HepG2 (cell line): ENCODE measurements at regions not wholly inside any gene's neighbourhood (a gene's known extent, or its start where the extent isn't known, plus 50 kb on each side); places are given as distances from the start of the nearest gene placed in this dataset.

ENCODE experiments used
- ATAC-seq: fragments of 200-7000 bp; cut with Tn5 transposase; 3 replicates; pipeline ENCODE4 v1.9.1; 2020; ENCODE audit warnings: mild to moderate bottlenecking, moderate library complexity
- BruUV-seq: library from RNA; stranded (reverse); fragments of 400-500 nt; replicated peaks from 2 replicates; lab custom pipeline; 2021; lab: Mats Ljungman, UMichigan
- CTCF ChIA-PET: fragments of 300-600 bp; formaldehyde crosslinking; extraction: SDS; loops from one replicate; lab custom pipeline; 2021; ENCODE audit warnings: low total read pairs, inconsistent platforms, low intra/inter-chr PET ratio; lab: Yijun Ruan, JAX
- POLR2A ChIA-PET: fragments of 350-600 bp; sonication (Branson Sonifier 250); formaldehyde crosslinking; loops from one replicate; lab custom pipeline; 2020; ENCODE audit warnings: antibody characterized with exemption, inconsistent platforms; lab: Yijun Ruan, JAX
- DNase-seq: peaks from one replicate; pipeline ENCODE4 v3.0.0-alpha.2; 2015; ENCODE audit warnings: low spot score
- FAIRE-seq: peaks from 3 replicates; lab custom pipeline; 2011; peaks lifted over from hg19 to GRCh38; lab: Jason Lieb, UNC
- H2AFZ ChIP-seq: one replicate; pipeline ENCODE4 v1.6.1; 2011; ENCODE audit warnings: low read length, inconsistent platforms
- H3K27ac ChIP-seq: fragments of 300-600 bp; 3 replicates; pipeline ENCODE4 v1.8.0; 2011; ENCODE audit warnings: mixed run types, mild to moderate bottlenecking, mixed read lengths, low read length, inconsistent platforms; ENCODE audit not compliant: insufficient read depth; ENCODE audit errors: extremely low read length
- H3K27me3 ChIP-seq, 2 experiments: fragments of 200-600 bp in 1 of 2; 2 replicates in 1 of 2; 3 replicates in 1 of 2; pipeline versions ENCODE4 v1.6.0 to v1.8.0; 2011; ENCODE audit warnings: low read length in 2 of 2, mild to moderate bottlenecking in 2 of 2, moderate library complexity in 2 of 2, inconsistent platforms in 1 of 2; ENCODE audit not compliant: insufficient read depth in 2 of 2, control insufficient read depth in 1 of 2
- H3K36me3 ChIP-seq, 2 experiments: fragments of 200-600 bp in 1 of 2; replicated peaks in 1 of 2; 2 replicates in 1 of 2; 3 replicates in 1 of 2; pipeline versions ENCODE4 v1.5.1 to v1.8.0; 2011; ENCODE audit warnings: low read length in 2 of 2, inconsistent platforms in 1 of 2; ENCODE audit not compliant: insufficient read depth in 2 of 2, control insufficient read depth in 1 of 2
- H3K4me1 ChIP-seq: 2 replicates; pipeline ENCODE4 v1.5.1; 2012; ENCODE audit warnings: low read length, inconsistent platforms; ENCODE audit not compliant: insufficient read depth
- H3K4me2 ChIP-seq: 2 replicates; pipeline ENCODE4 v1.6.0; 2011; ENCODE audit warnings: low read depth, low read length, inconsistent platforms
- H3K4me3 ChIP-seq, 3 experiments: fragments of 200-600 bp in 1 of 3; sonication (generic), shearing (Covaris generic) in 1 of 3; replicated peaks in 1 of 3; 2 replicates each; pipeline ENCODE4 v1.5.1; 2011 to 2016; ENCODE audit warnings: low read length in 3 of 3, inconsistent platforms in 2 of 3, low read depth in 2 of 3, mild to moderate bottlenecking in 2 of 3, control low read depth in 1 of 3, mixed read lengths in 1 of 3; ENCODE audit not compliant: insufficient read depth in 1 of 3
- H3K79me2 ChIP-seq: one replicate; pipeline ENCODE4 v1.6.1; 2011; ENCODE audit warnings: low read length, inconsistent platforms; ENCODE audit not compliant: insufficient read depth
- H3K9ac ChIP-seq: 2 replicates; pipeline ENCODE4 v1.6.0; 2011; ENCODE audit warnings: mild to moderate bottlenecking, low read depth, low read length, inconsistent platforms; ENCODE audit not compliant: insufficient read depth
- H3K9me3 ChIP-seq: 2 replicates; pipeline ENCODE4 v1.5.1; 2012; ENCODE audit warnings: mild to moderate bottlenecking, low read length
- H4K20me1 ChIP-seq: 2 replicates; pipeline ENCODE4 v1.6.0; 2011; ENCODE audit warnings: inconsistent platforms, mild to moderate bottlenecking, low read length, moderate library complexity; ENCODE audit not compliant: insufficient read depth
- KDM2A ChIP-seq: sonication (generic); formaldehyde crosslinking; IDR thresholded peaks from 2 replicates; pipeline ENCODE4 v1.4.0; 2020; ENCODE audit warnings: low read depth, missing genetic modification reagents, borderline replicate concordance
- KLF6 ChIP-seq: IDR thresholded peaks from 2 replicates; pipeline ENCODE4 v1.8.0; 2016; ENCODE audit warnings: missing biosample characterization, missing genetic modification reagents
- MED13 ChIP-seq: sonication (generic); formaldehyde crosslinking; IDR thresholded peaks from 2 replicates; pipeline ENCODE4 v1.5.0; 2020; ENCODE audit warnings: missing genetic modification reagents
- POLR2A ChIP-seq, 2 experiments: IDR thresholded peaks; 2 replicates each; pipeline ENCODE4 v1.6.1; 2011; ENCODE audit warnings: low read depth in 2 of 2, low read length in 2 of 2, mild to moderate bottlenecking in 1 of 2, moderate library complexity in 1 of 2; ENCODE audit not compliant: insufficient read depth in 1 of 2
- REXO4 ChIP-seq: sonication (generic); formaldehyde crosslinking; IDR thresholded peaks from 2 replicates; pipeline ENCODE4 v1.8.0; 2022; ENCODE audit warnings: missing genetic modification reagents, mild to moderate bottlenecking, borderline replicate concordance
- SIX1 ChIP-seq: sonication (generic); formaldehyde crosslinking; IDR thresholded peaks from 2 replicates; pipeline ENCODE4 v1.4.0; 2020; ENCODE audit warnings: missing genetic modification reagents, borderline replicate concordance
- ZNF33B ChIP-seq: sonication (generic); formaldehyde crosslinking; IDR thresholded peaks from 2 replicates; pipeline ENCODE4 v1.5.1; 2020; ENCODE audit warnings: mild to moderate bottlenecking, missing genetic modification reagents
- ZNF75D ChIP-seq: sonication (generic); formaldehyde crosslinking; IDR thresholded peaks from 2 replicates; pipeline ENCODE4 v1.8.1; 2023; ENCODE audit warnings: missing genetic modification reagents, mild to moderate bottlenecking, borderline replicate concordance
- ZNF780A ChIP-seq: sonication (generic); formaldehyde crosslinking; IDR thresholded peaks from 2 replicates; pipeline ENCODE4 v1.8.0; 2022; ENCODE audit warnings: mild to moderate bottlenecking, missing genetic modification reagents, moderate library complexity
- ZSCAN12 ChIP-seq: sonication (generic); formaldehyde crosslinking; IDR thresholded peaks from 2 replicates; pipeline ENCODE4 v1.9.0; 2021; ENCODE audit warnings: mild to moderate bottlenecking, missing genetic modification reagents
- WGBS: methylation state at CpG from one replicate; pipeline ENCODE4 v1.1.6; 2017; ENCODE audit warnings: low lambda C conversion rate; 5-methylcytosine and 5-hydroxymethylcytosine counted together
- in situ Hi-C: cut with HindIII; loops from 2 replicates; pipeline ENCODE4 v1.10.0; 2017; ENCODE audit warnings: low pct_unique_long_range_greater_than_20kb; ENCODE audit not compliant: extremely low pct_ligation_motif_present
- intact Hi-C: fragments of 100-400 bp; cut with micrococcal nuclease; formaldehyde crosslinking; loops from one replicate; pipeline ENCODE4 v1.10.0; 2022; ENCODE audit not compliant: unreplicated experiment
- TF ChIP-seq, protein P1 (sequence below): IDR thresholded peaks from 2 replicates; pipeline ENCODE4 v1.4.0; 2020; ENCODE audit warnings: mild to moderate bottlenecking, missing genetic modification reagents
- TF ChIP-seq, protein P2 (sequence below): sonication (generic); formaldehyde crosslinking; conservative IDR thresholded peaks from 2 replicates; pipeline ENCODE4 v1.4.0; 2020; ENCODE audit warnings: missing genetic modification reagents

DNA sequence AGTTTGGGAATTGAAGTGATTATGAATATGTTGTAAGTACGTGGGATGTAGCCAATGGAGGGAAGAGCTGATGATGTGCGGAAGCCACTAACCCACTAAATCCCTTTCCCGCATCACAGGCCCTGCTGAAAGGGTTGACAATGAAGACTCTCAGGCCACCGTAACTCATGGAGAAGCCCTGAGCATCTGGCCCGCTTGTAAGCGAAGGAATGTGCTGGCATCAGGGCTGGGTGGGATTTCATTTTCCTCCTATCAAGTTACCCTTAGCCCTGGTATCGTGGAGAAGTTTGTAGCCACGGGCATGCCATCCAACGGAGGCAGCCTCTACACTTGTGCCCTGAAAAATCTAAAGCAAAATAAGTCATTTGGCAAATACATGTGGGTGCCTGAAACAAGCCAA is 355.0 kb downstream of the CDH26 start:
- ChIA-PET POLR2A (no interaction called here), CTCF (no interaction called here)
- H3K36me3 ChIP-seq = no peaks in the 10 kb centered on the region
- H3K9me3 ChIP-seq = peaks cover 82% of the 10 kb centered on the region
- no peak overlapping the region for H2AFZ ChIP-seq
- no peaks in the 10 kb centered on the region for H4K20me1 ChIP-seq
- H3K4me3 ChIP-seq = no peak overlapping the region
- DNase-seq (no peak), FAIRE-seq (no peak), ATAC-seq (no peak)
- TF ChIP-seq KLF6 = no peak
- no peak for TF ChIP-seq KDM2A (CRISPR knock-in tag)
- TF ChIP-seq SIX1 = no peak
- TF ChIP-seq, protein P1, sequence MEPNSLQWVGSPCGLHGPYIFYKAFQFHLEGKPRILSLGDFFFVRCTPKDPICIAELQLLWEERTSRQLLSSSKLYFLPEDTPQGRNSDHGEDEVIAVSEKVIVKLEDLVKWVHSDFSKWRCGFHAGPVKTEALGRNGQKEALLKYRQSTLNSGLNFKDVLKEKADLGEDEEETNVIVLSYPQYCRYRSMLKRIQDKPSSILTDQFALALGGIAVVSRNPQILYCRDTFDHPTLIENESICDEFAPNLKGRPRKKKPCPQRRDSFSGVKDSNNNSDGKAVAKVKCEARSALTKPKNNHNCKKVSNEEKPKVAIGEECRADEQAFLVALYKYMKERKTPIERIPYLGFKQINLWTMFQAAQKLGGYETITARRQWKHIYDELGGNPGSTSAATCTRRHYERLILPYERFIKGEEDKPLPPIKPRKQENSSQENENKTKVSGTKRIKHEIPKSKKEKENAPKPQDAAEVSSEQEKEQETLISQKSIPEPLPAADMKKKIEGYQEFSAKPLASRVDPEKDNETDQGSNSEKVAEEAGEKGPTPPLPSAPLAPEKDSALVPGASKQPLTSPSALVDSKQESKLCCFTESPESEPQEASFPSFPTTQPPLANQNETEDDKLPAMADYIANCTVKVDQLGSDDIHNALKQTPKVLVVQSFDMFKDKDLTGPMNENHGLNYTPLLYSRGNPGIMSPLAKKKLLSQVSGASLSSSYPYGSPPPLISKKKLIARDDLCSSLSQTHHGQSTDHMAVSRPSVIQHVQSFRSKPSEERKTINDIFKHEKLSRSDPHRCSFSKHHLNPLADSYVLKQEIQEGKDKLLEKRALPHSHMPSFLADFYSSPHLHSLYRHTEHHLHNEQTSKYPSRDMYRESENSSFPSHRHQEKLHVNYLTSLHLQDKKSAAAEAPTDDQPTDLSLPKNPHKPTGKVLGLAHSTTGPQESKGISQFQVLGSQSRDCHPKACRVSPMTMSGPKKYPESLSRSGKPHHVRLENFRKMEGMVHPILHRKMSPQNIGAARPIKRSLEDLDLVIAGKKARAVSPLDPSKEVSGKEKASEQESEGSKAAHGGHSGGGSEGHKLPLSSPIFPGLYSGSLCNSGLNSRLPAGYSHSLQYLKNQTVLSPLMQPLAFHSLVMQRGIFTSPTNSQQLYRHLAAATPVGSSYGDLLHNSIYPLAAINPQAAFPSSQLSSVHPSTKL (CRISPR knock-in tag) = no peak
- TF ChIP-seq ZSCAN12 (CRISPR knock-in tag) = no peak
- TF ChIP-seq REXO4 (CRISPR knock-in tag) = no peak
- TF ChIP-seq ZNF75D (CRISPR knock-in tag) = no peak
- TF ChIP-seq ZNF33B (CRISPR knock-in tag) = no peak
- TF ChIP-seq, protein P2, sequence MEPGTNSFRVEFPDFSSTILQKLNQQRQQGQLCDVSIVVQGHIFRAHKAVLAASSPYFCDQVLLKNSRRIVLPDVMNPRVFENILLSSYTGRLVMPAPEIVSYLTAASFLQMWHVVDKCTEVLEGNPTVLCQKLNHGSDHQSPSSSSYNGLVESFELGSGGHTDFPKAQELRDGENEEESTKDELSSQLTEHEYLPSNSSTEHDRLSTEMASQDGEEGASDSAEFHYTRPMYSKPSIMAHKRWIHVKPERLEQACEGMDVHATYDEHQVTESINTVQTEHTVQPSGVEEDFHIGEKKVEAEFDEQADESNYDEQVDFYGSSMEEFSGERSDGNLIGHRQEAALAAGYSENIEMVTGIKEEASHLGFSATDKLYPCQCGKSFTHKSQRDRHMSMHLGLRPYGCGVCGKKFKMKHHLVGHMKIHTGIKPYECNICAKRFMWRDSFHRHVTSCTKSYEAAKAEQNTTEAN (CRISPR knock-in tag) = no peak
- TF ChIP-seq MED13 (CRISPR knock-in tag) = no peak
- no peak for TF ChIP-seq ZNF780A (CRISPR knock-in tag)
- no peak for TF ChIP-seq POLR2A (IDR thresholded peaks at IDR 0.05; ENCODE audit: insufficient read depth in 1 of 2, low read depth in 2 of 2, low read length in 2 of 2)
- H3K27me3 ChIP-seq = no peaks in the 10 kb centered on the region
- no peaks in the 10 kb centered on the region for H3K4me1 ChIP-seq
- 19% methylated on average over 9 of the region's 9 CpGs for WGBS
- no peak overlapping the region for H3K9ac ChIP-seq
- in situ Hi-C loops = no loop called here
- H3K27ac ChIP-seq = no peak overlapping the region
- H3K4me2 ChIP-seq = no peak overlapping the region
- no TSS peak for BruUV-seq
- intact Hi-C loops = no loop called here
- no peaks in the 10 kb centered on the region for H3K79me2 ChIP-seq
